AG04449 (cell line): ENCODE measurements at regions not wholly inside any gene's neighbourhood (a gene's known extent, or its start where the extent isn't known, plus 50 kb on each side); places are given as distances from the start of the nearest gene placed in this dataset.

ENCODE experiments used
- CTCF ChIA-PET: fragments of 350-600 bp; formaldehyde crosslinking; extraction: SDS; loops from one replicate; lab custom pipeline; 2021; ENCODE audit warnings: antibody characterized with exemption; lab: Yijun Ruan, JAX
- POLR2A ChIA-PET: fragments of 400-600, 350-600 bp; formaldehyde crosslinking; extraction: SDS; loops from one replicate; lab custom pipeline; 2020; ENCODE audit warnings: antibody characterized with exemption, inconsistent platforms; lab: Yijun Ruan, JAX
- DNase-seq: peaks from one replicate; pipeline ENCODE4 v3.0.0-alpha.2; 2010; ENCODE audit warnings: low read depth, low spot score
- H3K4me3 ChIP-seq: 2 replicates; pipeline ENCODE4 v1.5.1; 2011; ENCODE audit warnings: low read depth, mild to moderate bottlenecking, control low read depth, low read length
- TF ChIP-seq, protein P1 (sequence below): IDR thresholded peaks from one replicate; pipeline ENCODE4 v1.5.1; 2011; ENCODE audit warnings: mild to moderate bottlenecking, moderate library complexity, low read length, control low read depth, inconsistent platforms; ENCODE audit not compliant: insufficient read depth; ENCODE audit errors: missing control alignments

DNA sequence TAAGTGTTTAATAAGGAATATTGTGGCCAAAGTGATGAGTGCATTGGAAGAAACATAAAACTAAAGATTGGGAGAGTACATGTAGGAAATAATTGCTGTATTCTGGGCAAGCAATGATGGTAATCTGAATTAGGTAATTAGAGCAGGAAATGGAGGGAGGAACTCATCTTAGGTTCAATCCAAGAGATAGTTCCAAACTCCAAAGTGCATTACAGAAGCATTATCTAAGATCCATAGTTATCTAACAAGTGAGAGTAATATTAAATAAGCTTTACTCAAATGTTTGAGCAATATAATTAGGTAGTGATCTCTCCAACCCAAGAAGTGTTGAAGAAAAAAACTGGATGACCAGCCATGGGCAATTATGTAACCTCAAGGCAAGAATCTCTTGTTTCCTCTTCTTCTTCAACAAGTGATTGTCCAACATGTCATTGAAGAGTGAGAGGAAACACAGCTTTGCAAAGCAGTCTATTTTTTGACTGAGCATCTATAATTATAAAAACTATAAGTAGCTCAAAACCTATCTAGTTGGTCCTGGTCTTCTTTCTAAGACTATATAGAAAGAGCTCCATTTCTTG, 181.2 kb upstream of the TNFAIP3 start:
- no peak for DNase-seq
- ChIA-PET CTCF (interaction anchor here (0.7 to 1.3 kb wide), 2 partner anchors 11 to 591 kb away, joined by 3 read pairs; no protein-coding TSS in a partner anchor), POLR2A (no interaction called here)
- TF ChIP-seq, protein P1, sequence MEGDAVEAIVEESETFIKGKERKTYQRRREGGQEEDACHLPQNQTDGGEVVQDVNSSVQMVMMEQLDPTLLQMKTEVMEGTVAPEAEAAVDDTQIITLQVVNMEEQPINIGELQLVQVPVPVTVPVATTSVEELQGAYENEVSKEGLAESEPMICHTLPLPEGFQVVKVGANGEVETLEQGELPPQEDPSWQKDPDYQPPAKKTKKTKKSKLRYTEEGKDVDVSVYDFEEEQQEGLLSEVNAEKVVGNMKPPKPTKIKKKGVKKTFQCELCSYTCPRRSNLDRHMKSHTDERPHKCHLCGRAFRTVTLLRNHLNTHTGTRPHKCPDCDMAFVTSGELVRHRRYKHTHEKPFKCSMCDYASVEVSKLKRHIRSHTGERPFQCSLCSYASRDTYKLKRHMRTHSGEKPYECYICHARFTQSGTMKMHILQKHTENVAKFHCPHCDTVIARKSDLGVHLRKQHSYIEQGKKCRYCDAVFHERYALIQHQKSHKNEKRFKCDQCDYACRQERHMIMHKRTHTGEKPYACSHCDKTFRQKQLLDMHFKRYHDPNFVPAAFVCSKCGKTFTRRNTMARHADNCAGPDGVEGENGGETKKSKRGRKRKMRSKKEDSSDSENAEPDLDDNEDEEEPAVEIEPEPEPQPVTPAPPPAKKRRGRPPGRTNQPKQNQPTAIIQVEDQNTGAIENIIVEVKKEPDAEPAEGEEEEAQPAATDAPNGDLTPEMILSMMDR: no peak
- no peak overlapping the region for H3K4me3 ChIP-seq

DNA sequence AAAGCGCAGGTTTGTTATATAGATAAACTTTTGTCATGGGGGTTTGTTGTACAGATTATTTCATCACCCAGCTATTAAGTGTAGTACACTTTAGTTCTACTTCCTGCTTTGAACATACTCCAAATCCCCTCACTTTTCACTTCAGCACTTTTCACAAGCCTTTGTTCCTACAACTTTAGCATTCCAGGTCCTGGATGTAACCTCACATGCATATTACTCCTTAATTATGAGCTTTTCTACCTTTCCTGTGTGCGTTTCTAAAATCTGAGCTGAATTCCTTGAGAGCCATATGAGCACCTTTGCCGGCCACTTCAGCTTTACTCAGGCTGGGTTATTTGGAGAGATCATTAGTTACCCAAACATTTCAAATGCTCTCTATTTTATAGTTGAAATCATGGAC, 179.2 kb upstream of the TNFAIP3 start:
- TF ChIP-seq, protein P1: no peak
- POLR2A ChIA-PET: no interaction called here
- no peak overlapping the region for H3K4me3 ChIP-seq
- CTCF ChIA-PET: interaction anchor here (1.4 kb wide), 1 partner anchor 17 kb away, joined by 6 read pairs; no protein-coding TSS in a partner anchor
- no peak for DNase-seq

DNA sequence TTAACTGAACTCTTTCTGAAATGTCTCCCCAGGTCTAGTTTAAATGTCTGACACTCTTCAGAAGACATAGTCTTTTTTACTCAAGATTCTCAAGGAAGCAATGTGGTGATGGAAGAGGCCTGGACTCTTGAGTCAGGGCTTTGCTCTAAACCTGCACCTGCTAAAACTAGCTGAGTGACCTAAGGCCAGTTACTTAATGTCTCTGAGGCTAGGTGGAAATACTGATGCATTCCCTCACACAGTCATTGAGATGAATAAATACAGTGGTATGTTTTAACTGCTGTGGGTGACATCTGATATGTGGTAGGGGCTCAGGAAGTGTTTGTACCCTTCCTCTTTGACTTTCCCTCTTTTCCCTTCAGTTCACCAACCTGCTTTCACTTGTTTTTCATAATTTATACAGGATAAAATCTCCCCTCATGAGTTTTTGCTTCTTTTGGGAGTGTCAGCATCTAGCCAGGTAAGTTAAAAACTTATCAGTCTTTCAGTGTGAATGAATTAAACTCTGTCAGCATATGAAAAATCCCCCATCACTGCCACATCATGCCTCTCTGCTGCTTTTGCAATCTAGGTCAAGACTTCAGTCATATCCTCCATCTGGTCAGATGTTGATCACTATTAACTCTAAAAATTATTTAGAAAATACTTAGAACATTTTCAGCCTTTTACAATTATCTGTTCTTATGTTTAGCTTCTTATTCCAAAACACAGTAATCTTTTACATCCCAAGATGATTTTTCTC, 178.7 kb upstream of the TNFAIP3 start:
- no peak overlapping the region for H3K4me3 ChIP-seq
- POLR2A ChIA-PET: no interaction called here
- DNase-seq: no peak
- CTCF ChIA-PET: interaction anchor here (0.7 to 1.4 kb wide), 2 partner anchors 12 to 16 kb away, joined by 3 to 6 read pairs; no protein-coding TSS in a partner anchor
- TF ChIP-seq, protein P1: no peak

DNA sequence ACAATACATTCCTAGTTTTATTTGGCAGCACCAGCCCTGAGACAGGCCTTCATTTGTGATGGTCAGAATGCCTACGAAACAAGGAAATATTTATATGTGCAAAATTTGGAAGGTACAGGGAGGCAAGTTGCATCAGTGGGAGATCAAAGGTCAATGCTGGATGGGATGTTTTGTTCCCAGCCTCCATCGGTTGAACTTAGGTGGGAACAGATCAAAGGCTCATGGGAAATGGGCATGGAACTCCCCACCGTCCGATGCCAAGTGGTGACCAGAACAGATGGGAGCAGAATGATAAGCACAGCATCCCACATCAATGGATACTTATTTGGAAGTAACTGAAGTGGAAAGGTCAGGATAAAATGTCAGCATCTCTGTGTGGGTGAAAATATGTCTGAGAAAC, 177.7 kb upstream of the TNFAIP3 start:
- CTCF ChIA-PET: no interaction called here
- POLR2A ChIA-PET: no interaction called here
- no peak overlapping the region for H3K4me3 ChIP-seq
- TF ChIP-seq, protein P1: no peak
- DNase-seq: no peak

DNA sequence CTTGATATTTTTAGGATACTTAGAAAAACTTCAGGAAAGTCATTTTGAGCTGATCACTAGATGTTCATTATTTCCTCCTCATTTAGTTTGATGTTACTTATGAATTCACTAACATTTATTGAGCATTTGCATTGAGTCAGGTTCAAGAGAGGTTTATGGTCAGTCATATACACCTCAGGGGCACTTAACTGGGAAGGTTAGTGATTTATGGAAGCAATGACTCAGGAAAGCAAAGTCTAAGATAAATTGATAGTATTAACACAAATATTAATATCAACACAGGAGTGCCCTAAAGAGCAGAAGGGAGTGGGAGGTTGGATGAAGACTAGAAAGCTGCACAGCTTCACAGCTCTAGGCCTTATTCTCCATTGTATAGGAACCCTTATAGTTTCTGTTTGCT, 177.0 kb upstream of the TNFAIP3 start:
- CTCF ChIA-PET: no interaction called here
- TF ChIP-seq, protein P1: no peak
- H3K4me3 ChIP-seq: no peak overlapping the region
- POLR2A ChIA-PET: no interaction called here
- no peak for DNase-seq

DNA sequence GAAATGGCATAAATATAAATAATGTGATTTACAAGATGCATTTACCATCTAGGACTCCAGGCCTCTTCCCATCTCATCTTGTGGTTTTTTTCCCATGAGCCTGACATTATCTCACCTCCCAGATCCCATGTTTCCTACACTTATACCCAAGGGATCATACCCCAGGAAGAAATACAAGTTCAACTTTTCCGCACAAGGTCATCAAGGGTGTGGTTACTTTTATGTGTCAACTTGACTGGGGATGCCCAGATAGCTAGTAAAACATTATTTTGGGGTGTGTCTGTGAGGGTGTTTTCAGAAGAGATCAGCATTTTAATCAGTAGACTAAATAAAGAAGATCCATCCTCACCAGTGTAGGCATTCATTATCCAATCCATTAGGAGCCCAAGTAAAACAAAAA, 176.3 kb upstream of the TNFAIP3 start:
- ChIA-PET POLR2A (no interaction called here), CTCF (interaction anchor here (0.8 to 1.3 kb wide), 2 partner anchors 9 to 14 kb away, joined by 3 to 6 read pairs; no protein-coding TSS in a partner anchor)
- no peak overlapping the region for H3K4me3 ChIP-seq
- TF ChIP-seq, protein P1: no peak
- DNase-seq: no peak
